Right atrium auricular region (tissue), 2 donors: ENCODE measurements at regions not wholly inside any gene's neighbourhood (a gene's known extent, or its start where the extent isn't known, plus 50 kb on each side); places are given as distances from the start of the nearest gene placed in this dataset.

Source experiments
- DNase-seq: peaks from one replicate; pipeline ENCODE4 v3.0.0-alpha.2; 2019; ENCODE audit warnings: low spot score
- H3K27ac ChIP-seq, 2 donors: fragments of 200-600 bp; sonication (generic); 1 replicate in 1 of 2; 2 replicates in 1 of 2; pipeline ENCODE4 v1.5.1; 2016 to 2019
- H3K27me3 ChIP-seq, 2 donors: fragments of 200-600 bp; sonication (generic); one replicate each; pipeline versions ENCODE4 v1.5.1 to v1.6.0; 2017 to 2019
- H3K36me3 ChIP-seq: fragments of 200-600 bp; sonication (generic); one replicate; pipeline ENCODE4 v1.5.1; 2016
- H3K4me1 ChIP-seq, 2 donors: fragments of 200-600 bp; sonication (generic); one replicate each; pipeline versions ENCODE4 v1.5.1 to v1.6.0; 2017 to 2019
- H3K4me3 ChIP-seq, 2 donors: fragments of 200-600 bp; sonication (generic); 1 replicate in 1 of 2; 2 replicates in 1 of 2; pipeline ENCODE4 v1.5.1; 2017 to 2019; ENCODE audit warnings: mild to moderate bottlenecking in 1 of 2, moderate library complexity in 1 of 2
- H3K9me3 ChIP-seq, 2 donors: fragments of 200-600 bp; sonication (generic); one replicate each; pipeline ENCODE4 v1.5.1; 2019
- CTCF ChIP-seq, 2 donors: fragments of 200-600 bp; sonication (generic); IDR thresholded peaks; one replicate each; pipeline ENCODE4 v1.5.1; 2019; ENCODE audit warnings: antibody characterized with exemption in 2 of 2

GRCh38 chr15:93716615-93717231, 514.6 kb upstream of the MCTP2 start:
- H3K4me1 ChIP-seq: no peaks in the 10 kb centered on the region
- H3K27me3 ChIP-seq: no peaks in the 10 kb centered on the region
- no peaks in the 10 kb centered on the region for H3K9me3 ChIP-seq
- no peaks in the 10 kb centered on the region for H3K36me3 ChIP-seq
- H3K27ac ChIP-seq: no peak overlapping the region
- no peak for TF ChIP-seq CTCF (IDR thresholded peaks at IDR 0.05)
- no peak overlapping the region for H3K4me3 ChIP-seq
- no peak for DNase-seq

- Histone ChIP-seq H3K36me3 (no peaks in the 10 kb centered on the region), H3K27me3 (no peaks in the 10 kb centered on the region), H3K27ac (no peak overlapping the region), H3K4me3 (no peak overlapping the region), H3K9me3 (no peaks in the 10 kb centered on the region), H3K4me1 (no peaks in the 10 kb centered on the region)
- DNase-seq: no peak
- TF ChIP-seq CTCF (IDR thresholded peaks at IDR 0.05): no peak
Measured at GRCh38 chr15:93709708-93710107, 521.7 kb upstream of the MCTP2 start.

GRCh38 chr15:93708724-93709445, 522.5 kb upstream of the MCTP2 start:
- TF ChIP-seq CTCF (IDR thresholded peaks at IDR 0.05): no peak
- Histone ChIP-seq H3K4me3 (no peak overlapping the region), H3K9me3 (no peaks in the 10 kb centered on the region), H3K36me3 (no peaks in the 10 kb centered on the region), H3K27me3 (no peaks in the 10 kb centered on the region), H3K4me1 (no peaks in the 10 kb centered on the region), H3K27ac (no peak overlapping the region)
- no peak for DNase-seq

- no peak for DNase-seq
- Histone ChIP-seq H3K9me3 (no peaks in the 10 kb centered on the region), H3K4me1 (no peaks in the 10 kb centered on the region), H3K27ac (no peak overlapping the region), H3K36me3 (no peaks in the 10 kb centered on the region), H3K27me3 (no peaks in the 10 kb centered on the region), H3K4me3 (no peak overlapping the region)
- no peak for TF ChIP-seq CTCF (IDR thresholded peaks at IDR 0.05)
Measured at GRCh38 chr15:93707751-93708150, 523.6 kb upstream of the MCTP2 start.

- H3K4me3 ChIP-seq: no peak overlapping the region
Measured at GRCh38 chr15:93706495-93707292, 524.7 kb upstream of the MCTP2 start.

More at GRCh38 chr15:93706495-93707292, 524.7 kb upstream of the MCTP2 start:
- TF ChIP-seq CTCF (IDR thresholded peaks at IDR 0.05): no peak
- Histone ChIP-seq H3K9me3 (no peaks in the 10 kb centered on the region), H3K27ac (no peak overlapping the region), H3K36me3 (no peaks in the 10 kb centered on the region), H3K27me3 (no peaks in the 10 kb centered on the region), H3K4me1 (no peaks in the 10 kb centered on the region)
- no peak for DNase-seq
